ENCODE measurements at regions not wholly inside any gene's neighbourhood (a gene's known extent, or its start where the extent isn't known, plus 50 kb on each side); places are given as distances from the start of the nearest gene placed in this dataset.

DNA sequence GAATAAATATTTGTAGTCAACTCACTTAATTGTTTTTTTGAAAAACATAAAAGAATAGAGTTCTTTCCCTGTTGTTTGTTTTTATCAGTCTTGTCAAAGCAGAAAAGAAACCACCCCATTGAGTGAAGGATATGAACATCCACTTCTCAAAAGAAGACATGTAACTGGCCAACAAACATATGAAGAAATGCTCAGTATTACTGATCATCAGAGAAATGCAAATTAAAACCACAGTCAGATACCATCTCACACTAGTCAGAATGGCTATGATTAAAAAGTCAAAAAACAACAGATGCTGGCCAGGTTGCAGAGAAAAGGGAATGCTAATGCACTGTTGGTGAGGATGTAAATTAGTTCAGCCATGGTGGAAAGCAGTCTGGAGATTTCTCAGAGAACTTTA lies 326.1 kb upstream of the EMCN start:
- Histone ChIP-seq H3K9me3 (no peaks in the 10 kb centered on the region), H3K4me1 (no peaks in the 10 kb centered on the region), H3K4me3 (no peak overlapping the region), H3K36me3 (ENCODE audit: low read depth, missing control alignments) (no peaks in the 10 kb centered on the region), H3K27me3 (no peaks in the 10 kb centered on the region), H3K27ac (no peak overlapping the region)
- no peak for TF ChIP-seq POLR2A (IDR thresholded peaks at IDR 0.05)
- TF ChIP-seq, protein P1, sequence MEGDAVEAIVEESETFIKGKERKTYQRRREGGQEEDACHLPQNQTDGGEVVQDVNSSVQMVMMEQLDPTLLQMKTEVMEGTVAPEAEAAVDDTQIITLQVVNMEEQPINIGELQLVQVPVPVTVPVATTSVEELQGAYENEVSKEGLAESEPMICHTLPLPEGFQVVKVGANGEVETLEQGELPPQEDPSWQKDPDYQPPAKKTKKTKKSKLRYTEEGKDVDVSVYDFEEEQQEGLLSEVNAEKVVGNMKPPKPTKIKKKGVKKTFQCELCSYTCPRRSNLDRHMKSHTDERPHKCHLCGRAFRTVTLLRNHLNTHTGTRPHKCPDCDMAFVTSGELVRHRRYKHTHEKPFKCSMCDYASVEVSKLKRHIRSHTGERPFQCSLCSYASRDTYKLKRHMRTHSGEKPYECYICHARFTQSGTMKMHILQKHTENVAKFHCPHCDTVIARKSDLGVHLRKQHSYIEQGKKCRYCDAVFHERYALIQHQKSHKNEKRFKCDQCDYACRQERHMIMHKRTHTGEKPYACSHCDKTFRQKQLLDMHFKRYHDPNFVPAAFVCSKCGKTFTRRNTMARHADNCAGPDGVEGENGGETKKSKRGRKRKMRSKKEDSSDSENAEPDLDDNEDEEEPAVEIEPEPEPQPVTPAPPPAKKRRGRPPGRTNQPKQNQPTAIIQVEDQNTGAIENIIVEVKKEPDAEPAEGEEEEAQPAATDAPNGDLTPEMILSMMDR (IDR thresholded peaks at IDR 0.05), result no peak
- DNase-seq, result no peak
- intact Hi-C loops (cut with DNase I; ENCODE audit: low total_unique reads), result no loop called here

DNA sequence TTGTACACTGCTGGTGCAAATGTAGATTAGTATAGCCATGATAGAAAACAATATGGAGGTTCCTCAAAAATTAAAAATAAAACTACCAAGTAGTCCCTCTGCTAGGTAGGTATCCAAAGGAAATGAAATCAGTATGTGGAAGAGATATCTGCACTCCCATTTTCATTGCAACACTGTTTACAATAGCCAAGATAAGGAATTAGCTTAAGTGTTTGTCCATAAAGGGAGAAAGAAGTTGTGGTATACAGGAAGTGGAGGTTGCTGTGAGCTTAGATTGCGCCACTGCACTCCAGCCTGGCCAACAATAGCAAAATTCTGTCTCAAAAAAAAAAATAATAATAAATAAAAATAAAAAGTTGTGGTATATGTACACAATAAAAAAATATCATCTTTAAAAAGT lies 325.0 kb upstream of the EMCN start:
- Histone ChIP-seq H3K27me3 (no peaks in the 10 kb centered on the region), H3K9me3 (no peaks in the 10 kb centered on the region), H3K4me1 (no peaks in the 10 kb centered on the region), H3K4me3 (no peak overlapping the region), H3K36me3 (ENCODE audit: low read depth, missing control alignments) (no peaks in the 10 kb centered on the region), H3K27ac (no peak overlapping the region)
- DNase-seq, result no peak
- intact Hi-C loops (cut with DNase I; ENCODE audit: low total_unique reads), result no loop called here
- TF ChIP-seq, protein P1 (IDR thresholded peaks at IDR 0.05), result no peak
- TF ChIP-seq POLR2A (IDR thresholded peaks at IDR 0.05), result no peak
- WGBS, 2 donors, result 91 to 95% methylated on average over 1 of the region's 1 CpG

DNA sequence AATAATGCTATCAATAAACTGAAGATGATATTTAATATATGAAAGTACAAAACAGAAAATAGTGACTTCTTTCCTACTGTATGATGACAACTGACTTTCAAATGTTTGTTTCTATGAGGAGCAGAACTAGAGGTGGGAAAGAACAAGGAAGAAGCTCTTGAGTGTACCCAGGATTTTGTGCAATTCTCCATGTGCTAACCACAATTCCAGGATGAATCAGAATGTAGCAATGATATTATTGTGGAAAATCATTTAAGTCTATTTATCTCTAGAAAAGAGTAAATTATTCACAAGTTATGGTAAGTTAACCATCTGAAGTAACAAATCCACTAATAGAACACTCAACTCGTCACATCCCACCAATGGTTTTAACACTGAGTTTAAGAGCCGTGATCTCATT lies 324.1 kb upstream of the EMCN start:
- intact Hi-C loops (cut with DNase I; ENCODE audit: low total_unique reads), result no loop called here
- 95 to 98% methylated on average over 2 of the region's 2 CpGs for WGBS, 2 donors

DNA sequence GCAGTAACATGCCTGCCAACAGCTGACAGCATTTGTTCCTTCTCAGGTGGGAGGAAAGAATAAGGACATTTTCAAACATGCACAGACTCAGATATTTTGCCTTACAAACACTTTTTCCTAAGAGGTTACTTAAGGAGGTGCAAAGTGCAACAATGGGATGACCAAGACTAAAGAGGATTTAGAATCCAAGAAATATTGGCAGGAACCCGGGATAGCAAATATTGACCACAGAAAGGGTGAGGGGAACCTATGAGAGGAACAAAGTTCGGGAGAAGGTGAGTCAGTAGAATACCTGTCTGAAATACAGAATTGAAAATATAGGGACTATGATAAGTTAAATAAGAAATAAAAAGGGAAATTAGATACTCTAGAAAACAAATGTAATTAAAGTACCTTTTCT lies 321.9 kb upstream of the EMCN start:
- no peaks in the 10 kb centered on the region for H3K27me3 ChIP-seq
- intact Hi-C loops (cut with DNase I; ENCODE audit: low total_unique reads), result no loop called here
- no peak for DNase-seq
- no peaks in the 10 kb centered on the region for H3K36me3 ChIP-seq (ENCODE audit: low read depth, missing control alignments)
- TF ChIP-seq POLR2A (IDR thresholded peaks at IDR 0.05), result no peak
- TF ChIP-seq, protein P1 (IDR thresholded peaks at IDR 0.05), result no peak
- H3K4me1 ChIP-seq, result no peaks in the 10 kb centered on the region
- no peaks in the 10 kb centered on the region for H3K9me3 ChIP-seq
- no peak overlapping the region for H3K27ac ChIP-seq
- H3K4me3 ChIP-seq, result no peak overlapping the region
- WGBS, 2 donors, result 97 to 98% methylated on average over 2 of the region's 2 CpGs

More for the DNA sequence above, 324.1 kb upstream of the EMCN start:
- Histone ChIP-seq H3K27me3 (no peaks in the 10 kb centered on the region), H3K4me3 (no peak overlapping the region), H3K36me3 (ENCODE audit: low read depth, missing control alignments) (no peaks in the 10 kb centered on the region), H3K4me1 (no peaks in the 10 kb centered on the region), H3K27ac (no peak overlapping the region), H3K9me3 (no peaks in the 10 kb centered on the region)
- no peak for DNase-seq
- TF ChIP-seq, protein P1 (IDR thresholded peaks at IDR 0.05), result no peak
- no peak for TF ChIP-seq POLR2A (IDR thresholded peaks at IDR 0.05)

DNA sequence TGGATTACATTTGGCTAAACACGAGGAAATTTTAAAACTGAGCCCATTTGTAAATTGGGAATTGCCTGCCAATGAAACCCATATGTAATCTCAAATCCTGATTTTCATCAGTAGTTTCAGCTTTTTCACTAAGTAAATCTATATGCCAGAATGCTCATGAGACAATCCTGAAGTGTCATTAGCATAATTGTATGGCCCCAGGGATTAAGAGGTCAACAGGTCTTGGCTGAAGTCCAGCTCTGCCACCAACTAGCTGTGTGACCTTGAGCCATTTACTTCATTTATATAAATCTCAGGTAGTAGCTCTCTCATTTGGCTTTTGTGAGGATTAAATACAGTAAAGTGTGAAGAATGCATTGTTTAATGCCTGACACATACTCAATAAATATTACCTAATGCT lies 320.5 kb upstream of the EMCN start:
- Histone ChIP-seq H3K4me1 (peaks cover 4% of the 10 kb centered on the region), H3K4me3 (no peak overlapping the region), H3K36me3 (ENCODE audit: low read depth, missing control alignments) (no peaks in the 10 kb centered on the region), H3K27ac (no peak overlapping the region), H3K27me3 (no peaks in the 10 kb centered on the region), H3K9me3 (no peaks in the 10 kb centered on the region)
- intact Hi-C loops (cut with DNase I; ENCODE audit: low total_unique reads), result no loop called here
- no peak for TF ChIP-seq POLR2A (IDR thresholded peaks at IDR 0.05)
- TF ChIP-seq, protein P1 (IDR thresholded peaks at IDR 0.05), result no peak
- WGBS, 2 donors, result 73 to 86% methylated on average over 1 of the region's 1 CpG
- DNase-seq, result no peak
